Fibroblast of the aortic adventitia (primary cell): ENCODE measurements at regions not wholly inside any gene's neighbourhood (a gene's known extent, or its start where the extent isn't known, plus 50 kb on each side); places are given as distances from the start of the nearest gene placed in this dataset.

Experiments
- DNase-seq: peaks from one replicate; pipeline ENCODE4 v3.0.0-alpha.2; 2010; ENCODE audit warnings: low read depth
- H3K4me3 ChIP-seq: 2 replicates; pipeline ENCODE4 v1.5.1; 2011; ENCODE audit warnings: low read depth, mild to moderate bottlenecking, control low read depth, low read length, moderate library complexity
- CTCF ChIP-seq: IDR thresholded peaks from 2 replicates; pipeline ENCODE4 v1.5.1; 2011; ENCODE audit warnings: mild to moderate bottlenecking, low read length, control low read depth, inconsistent platforms; ENCODE audit not compliant: insufficient read depth

GRCh38 chr14:28571636-28572035 lies 195.0 kb upstream of the FOXG1 start:
- H3K4me3 ChIP-seq, result no peak overlapping the region
- TF ChIP-seq CTCF, result no peak
- DNase-seq, result no peak

GRCh38 chr14:28576523-28576922 lies 190.1 kb upstream of the FOXG1 start:
- no peak for DNase-seq
- TF ChIP-seq CTCF, result no peak
- no peak overlapping the region for H3K4me3 ChIP-seq

GRCh38 chr14:28577187-28577586 lies 189.4 kb upstream of the FOXG1 start:
- no peak overlapping the region for H3K4me3 ChIP-seq
- no peak for DNase-seq
- no peak for TF ChIP-seq CTCF

- H3K4me3 ChIP-seq, result no peak overlapping the region
- TF ChIP-seq CTCF, result no peak
- peak; percentile 81 for DNase-seq
Measured at GRCh38 chr14:28577711-28578131, 188.9 kb upstream of the FOXG1 start.

GRCh38 chr14:28584951-28585350 lies 181.6 kb upstream of the FOXG1 start:
- H3K4me3 ChIP-seq, result no peak overlapping the region
- DNase-seq, result no peak
- TF ChIP-seq CTCF, result no peak

GRCh38 chr14:28589792-28590191 lies 176.8 kb upstream of the FOXG1 start:
- H3K4me3 ChIP-seq, result no peak overlapping the region
- no peak for DNase-seq
- TF ChIP-seq CTCF, result no peak

GRCh38 chr14:28596391-28596790 lies 170.2 kb upstream of the FOXG1 start:
- no peak overlapping the region for H3K4me3 ChIP-seq
- peak; percentile 68 for DNase-seq
- TF ChIP-seq CTCF, result peak; percentile 45
